ENCODE measurements at regions not wholly inside any gene's neighbourhood (a gene's known extent, or its start where the extent isn't known, plus 50 kb on each side); places are given as distances from the start of the nearest gene placed in this dataset.

DNA sequence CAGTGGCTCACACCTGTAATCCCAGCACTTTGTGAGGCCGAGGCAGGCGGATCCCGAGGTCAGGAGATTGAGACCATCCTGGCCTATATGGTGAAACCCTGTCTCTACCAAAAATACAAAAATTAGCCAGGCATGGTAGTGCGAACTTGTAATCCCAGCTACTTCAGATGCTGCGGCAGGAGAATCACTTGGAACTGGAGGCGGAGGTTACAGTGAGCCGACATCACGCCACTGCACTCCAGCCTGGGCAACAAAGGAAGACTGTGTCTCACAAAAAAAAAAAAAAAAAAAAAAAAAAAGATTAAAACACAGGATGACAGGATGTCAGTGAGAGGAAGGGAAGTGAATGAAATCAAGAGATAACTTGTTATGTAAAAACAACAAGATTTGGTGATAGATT, 1158.5 kb downstream of the PCDH9 start (continued):
- no peak for TF ChIP-seq REST (IDR thresholded peaks at IDR 0.05; ENCODE audit: unreplicated experiment)
- no peak for TF ChIP-seq EZH2phosphoT487 (IDR thresholded peaks at IDR 0.05; ENCODE audit: unreplicated experiment)

- Histone ChIP-seq H3K4me1 (ENCODE audit: insufficient read depth) (no peaks in the 10 kb centered on the region), H3K36me3 (ENCODE audit: insufficient read depth) (no peaks in the 10 kb centered on the region), H3K79me2 (replicated peaks; ENCODE audit: insufficient read depth) (no peaks in the 10 kb centered on the region), H2AFZ (no peak overlapping the region), H3K4me3 (no peak overlapping the region), H4K20me1 (replicated peaks; ENCODE audit: insufficient read depth) (no peaks in the 10 kb centered on the region), H3K27ac (ENCODE audit: low read depth) (no peak overlapping the region), H3K27me3 (ENCODE audit: insufficient read depth) (no peaks in the 10 kb centered on the region), H3F3A (replicated peaks; ENCODE audit: low read depth) (no peaks in the 10 kb centered on the region), H3K9me2 (ENCODE audit: insufficient read depth) (no peaks in the 10 kb centered on the region), H3K4me2 (no peak overlapping the region)
- ATAC-seq (no peak), DNase-seq (ENCODE audit: low spot score) (no peak)
- Mint-ChIP-seq H3K27me3 (ENCODE audit: insufficient read depth, low read depth, poor library complexity) (no peaks in the 10 kb centered on the region), H3K36me3 (ENCODE audit: low read depth) (no peaks in the 10 kb centered on the region), H3K4me1 (peaks cover 2% of the 10 kb centered on the region; the same call in 1 of the 3 replicates), H3K27ac (no peak overlapping the region), H3K4me3 (no peak overlapping the region), H3K9me3 (no peaks in the 10 kb centered on the region)
- TF ChIP-seq EZH2phosphoT487 (IDR thresholded peaks at IDR 0.05; ENCODE audit: unreplicated experiment) (no peak), ZNF114 (CRISPR knock-in tag; IDR thresholded peaks at IDR 0.05) (no peak), NANOG (IDR thresholded peaks at IDR 0.05; ENCODE audit: borderline replicate concordance) (no peak), CREB1 (CRISPR knock-in tag; IDR thresholded peaks at IDR 0.05; ENCODE audit: low read depth) (no peak), JUNB (IDR thresholded peaks at IDR 0.05; ENCODE audit: unreplicated experiment) (no peak), ETS1 (IDR thresholded peaks at IDR 0.05) (no peak), ZNF331 (CRISPR knock-in tag; IDR thresholded peaks at IDR 0.05; ENCODE audit: low read depth) (no peak), REST (IDR thresholded peaks at IDR 0.05; ENCODE audit: unreplicated experiment) (no peak), POLR2AphosphoS5 (IDR thresholded peaks at IDR 0.05; ENCODE audit: low read depth) (no peak), EZH2 (IDR thresholded peaks at IDR 0.05; ENCODE audit: low read depth, unreplicated experiment) (no peak), STAT1 (IDR thresholded peaks at IDR 0.05; ENCODE audit: unreplicated experiment) (no peak)
Observed at GRCh38 chr13:66071029-66071428, 1159.1 kb downstream of the PCDH9 start.

All from GM23338 (cell line).